Uterus (tissue), 3 donors: ENCODE measurements at regions not wholly inside any gene's neighbourhood (a gene's known extent, or its start where the extent isn't known, plus 50 kb on each side); places are given as distances from the start of the nearest gene placed in this dataset.

ENCODE experiments used
- DNase-seq, 2 donors: peaks; one replicate each; pipeline ENCODE4 v3.0.0-alpha.2; 2019 to 2020
- H3K27ac ChIP-seq, 2 donors: fragments of 200-600 bp; sonication (generic); 1 replicate in 1 of 2; 2 replicates in 1 of 2; pipeline ENCODE4 v1.5.1; 2016 to 2018
- H3K27me3 ChIP-seq, 2 donors: fragments of 200-600 bp; sonication (generic); one replicate each; pipeline ENCODE4 v1.5.1; 2018 to 2019; ENCODE audit warnings: control low read depth in 1 of 2
- H3K36me3 ChIP-seq, 2 donors: fragments of 200-600 bp; sonication (generic); one replicate each; pipeline ENCODE4 v1.5.1; 2019; ENCODE audit warnings: control low read depth in 1 of 2
- H3K4me1 ChIP-seq, 2 donors: fragments of 200-600 bp; sonication (generic); one replicate each; pipeline ENCODE4 v1.5.1; 2018 to 2019; ENCODE audit warnings: control low read depth in 1 of 2
- H3K4me3 ChIP-seq, 2 donors: fragments of 200-600 bp; sonication (generic); 1 replicate in 1 of 2; 2 replicates in 1 of 2; pipeline ENCODE4 v1.5.1; 2018 to 2019; ENCODE audit warnings: mild to moderate bottlenecking in 1 of 2
- H3K9me3 ChIP-seq, 2 donors: fragments of 200-600 bp; sonication (generic); one replicate each; pipeline ENCODE4 v1.5.1; 2019; ENCODE audit warnings: control low read depth in 1 of 2
- POLR2A ChIP-seq, 2 donors: fragments of 450-650 bp; IDR thresholded peaks; one replicate each; pipeline ENCODE4 v1.6.1; 2016; ENCODE audit warnings: antibody characterized with exemption in 2 of 2, mild to moderate bottlenecking in 1 of 2, moderate library complexity in 1 of 2
- intact Hi-C: fragments of 100-400 bp; cut with DNase I; formaldehyde crosslinking; loops from one replicate; pipeline ENCODE4 v1.15.1; 2023; ENCODE audit warnings: low total_unique reads
- TF ChIP-seq, protein P1 (sequence below), 4 experiments: fragments of 200-600 bp in 2 of 4; fragments of 450-650 bp in 2 of 4; sonication (generic) in 2 of 4; IDR thresholded peaks; one replicate each; pipeline ENCODE4 v1.5.1; 2016 to 2019; ENCODE audit warnings: antibody characterized with exemption in 4 of 4, mild to moderate bottlenecking in 2 of 4, moderate library complexity in 1 of 4
- donor health status: DM: yes; HTN: yes; CAD: no.

DNA sequence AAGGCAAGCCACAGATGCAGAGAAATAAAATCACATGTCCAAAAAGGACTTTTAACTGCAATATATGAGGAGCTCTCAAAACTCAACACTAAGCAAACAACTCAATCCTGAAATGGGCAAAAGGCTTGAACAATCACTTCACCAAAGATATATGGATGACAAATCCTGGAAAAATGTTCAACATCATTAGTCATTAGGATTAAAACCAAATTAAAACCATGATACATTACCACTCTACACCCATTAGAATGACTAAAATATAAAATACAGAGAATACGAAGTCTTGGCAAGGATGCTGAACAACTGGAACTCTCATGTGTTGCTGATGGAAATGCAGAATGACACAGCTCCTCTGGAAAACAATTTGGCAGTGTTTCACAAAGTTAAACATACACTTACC, 277.4 kb downstream of the TLE1 start:
- Histone ChIP-seq H3K4me1 (no peaks in the 10 kb centered on the region), H3K27me3 (no peaks in the 10 kb centered on the region), H3K4me3 (no peak overlapping the region), H3K36me3 (no peaks in the 10 kb centered on the region), H3K27ac (no peak overlapping the region), H3K9me3 (no peaks in the 10 kb centered on the region)
- intact Hi-C loops: no loop called here
- TF ChIP-seq POLR2A (IDR thresholded peaks at IDR 0.05): no peak
- TF ChIP-seq, protein P1, sequence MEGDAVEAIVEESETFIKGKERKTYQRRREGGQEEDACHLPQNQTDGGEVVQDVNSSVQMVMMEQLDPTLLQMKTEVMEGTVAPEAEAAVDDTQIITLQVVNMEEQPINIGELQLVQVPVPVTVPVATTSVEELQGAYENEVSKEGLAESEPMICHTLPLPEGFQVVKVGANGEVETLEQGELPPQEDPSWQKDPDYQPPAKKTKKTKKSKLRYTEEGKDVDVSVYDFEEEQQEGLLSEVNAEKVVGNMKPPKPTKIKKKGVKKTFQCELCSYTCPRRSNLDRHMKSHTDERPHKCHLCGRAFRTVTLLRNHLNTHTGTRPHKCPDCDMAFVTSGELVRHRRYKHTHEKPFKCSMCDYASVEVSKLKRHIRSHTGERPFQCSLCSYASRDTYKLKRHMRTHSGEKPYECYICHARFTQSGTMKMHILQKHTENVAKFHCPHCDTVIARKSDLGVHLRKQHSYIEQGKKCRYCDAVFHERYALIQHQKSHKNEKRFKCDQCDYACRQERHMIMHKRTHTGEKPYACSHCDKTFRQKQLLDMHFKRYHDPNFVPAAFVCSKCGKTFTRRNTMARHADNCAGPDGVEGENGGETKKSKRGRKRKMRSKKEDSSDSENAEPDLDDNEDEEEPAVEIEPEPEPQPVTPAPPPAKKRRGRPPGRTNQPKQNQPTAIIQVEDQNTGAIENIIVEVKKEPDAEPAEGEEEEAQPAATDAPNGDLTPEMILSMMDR (IDR thresholded peaks at IDR 0.05): no peak
- no peak for DNase-seq

DNA sequence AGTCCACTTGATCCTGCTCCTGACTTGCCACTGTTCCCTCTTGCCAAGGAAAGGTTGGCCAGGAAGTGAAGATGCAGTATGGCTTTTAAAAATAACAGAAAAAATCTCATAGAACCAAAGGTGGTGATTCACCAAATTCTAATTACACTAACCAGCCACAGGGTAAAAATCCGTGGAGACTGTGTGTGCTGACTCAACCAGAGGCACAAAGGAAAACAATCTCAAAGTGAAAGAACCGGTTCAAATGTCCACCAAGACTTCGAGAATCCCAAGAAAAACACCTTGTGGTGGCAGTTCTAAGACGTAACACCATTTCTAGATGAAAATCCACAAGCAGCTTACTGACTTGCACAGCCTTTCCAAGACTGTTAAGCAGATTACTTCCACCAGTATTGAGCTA, 279.1 kb downstream of the TLE1 start:
- DNase-seq: no peak
- H3K9me3 ChIP-seq: no peaks in the 10 kb centered on the region
- no peak overlapping the region for H3K27ac ChIP-seq
- H3K36me3 ChIP-seq: no peaks in the 10 kb centered on the region
- H3K4me3 ChIP-seq: no peak overlapping the region
- intact Hi-C loops: no loop called here
- H3K27me3 ChIP-seq: no peaks in the 10 kb centered on the region
- no peak for TF ChIP-seq POLR2A (IDR thresholded peaks at IDR 0.05)
- TF ChIP-seq, protein P1 (IDR thresholded peaks at IDR 0.05): no peak
- H3K4me1 ChIP-seq: no peaks in the 10 kb centered on the region

DNA sequence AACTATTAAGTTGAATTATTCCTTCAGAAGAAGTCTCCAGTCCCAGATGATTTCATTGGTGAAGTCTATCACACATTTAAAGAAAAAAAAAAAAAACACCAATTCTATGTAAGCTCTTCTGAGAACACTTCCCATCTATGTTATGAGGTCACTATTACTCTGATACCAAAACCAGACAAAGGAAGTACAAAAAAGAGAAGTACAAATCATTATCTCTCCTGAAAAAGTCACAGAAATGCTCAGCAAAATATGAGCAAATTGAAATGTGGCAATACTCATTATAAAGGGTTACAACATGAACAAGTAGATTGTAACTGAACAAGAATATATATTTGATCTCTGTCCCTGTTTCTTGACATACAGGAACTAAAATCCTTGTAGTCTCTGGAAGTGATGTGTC, 280.4 kb downstream of the TLE1 start:
- no peak for DNase-seq
- Histone ChIP-seq H3K9me3 (no peaks in the 10 kb centered on the region), H3K27ac (no peak overlapping the region), H3K4me3 (no peak overlapping the region), H3K4me1 (no peaks in the 10 kb centered on the region), H3K36me3 (no peaks in the 10 kb centered on the region), H3K27me3 (no peaks in the 10 kb centered on the region)
- intact Hi-C loops: no loop called here
- TF ChIP-seq, protein P1 (IDR thresholded peaks at IDR 0.05): no peak
- no peak for TF ChIP-seq POLR2A (IDR thresholded peaks at IDR 0.05)

DNA sequence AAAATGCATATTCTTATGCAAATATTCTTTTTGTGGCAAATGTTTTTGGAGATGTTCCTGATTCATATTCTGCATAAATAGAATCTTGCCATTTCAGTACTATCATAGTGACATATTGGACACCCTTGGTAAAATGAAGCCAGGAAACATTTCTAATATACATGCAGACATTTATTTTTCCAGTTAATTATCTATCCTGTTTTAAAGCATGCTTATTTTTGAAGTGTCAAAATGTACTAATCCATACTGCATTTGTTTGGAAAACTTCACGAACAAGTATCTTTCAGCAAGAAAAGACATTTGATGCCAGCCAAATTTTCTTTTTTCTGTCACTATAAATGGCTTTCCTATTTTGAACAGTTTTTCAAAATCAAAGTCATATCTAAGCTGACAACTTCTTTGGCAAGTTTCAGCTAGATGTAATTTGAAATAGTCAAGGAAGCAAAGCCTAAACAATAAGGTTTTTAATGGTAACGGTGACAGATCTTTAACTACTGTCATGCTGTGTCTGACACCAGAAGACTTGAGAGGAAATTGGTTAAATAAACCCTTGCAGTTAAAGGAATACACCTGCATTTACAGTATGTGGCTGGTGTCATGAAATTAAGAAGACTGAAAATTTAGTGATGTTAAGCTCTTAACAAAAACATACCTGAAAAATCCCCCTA, 284.3 kb downstream of the TLE1 start:
- Histone ChIP-seq H3K4me1 (no peaks in the 10 kb centered on the region), H3K9me3 (no peaks in the 10 kb centered on the region), H3K36me3 (no peaks in the 10 kb centered on the region), H3K27ac (no peak overlapping the region), H3K4me3 (no peak overlapping the region), H3K27me3 (no peaks in the 10 kb centered on the region)
- no peak for TF ChIP-seq POLR2A (IDR thresholded peaks at IDR 0.05)
- TF ChIP-seq, protein P1 (IDR thresholded peaks at IDR 0.05): no peak
- intact Hi-C loops: no loop called here
- no peak for DNase-seq

DNA sequence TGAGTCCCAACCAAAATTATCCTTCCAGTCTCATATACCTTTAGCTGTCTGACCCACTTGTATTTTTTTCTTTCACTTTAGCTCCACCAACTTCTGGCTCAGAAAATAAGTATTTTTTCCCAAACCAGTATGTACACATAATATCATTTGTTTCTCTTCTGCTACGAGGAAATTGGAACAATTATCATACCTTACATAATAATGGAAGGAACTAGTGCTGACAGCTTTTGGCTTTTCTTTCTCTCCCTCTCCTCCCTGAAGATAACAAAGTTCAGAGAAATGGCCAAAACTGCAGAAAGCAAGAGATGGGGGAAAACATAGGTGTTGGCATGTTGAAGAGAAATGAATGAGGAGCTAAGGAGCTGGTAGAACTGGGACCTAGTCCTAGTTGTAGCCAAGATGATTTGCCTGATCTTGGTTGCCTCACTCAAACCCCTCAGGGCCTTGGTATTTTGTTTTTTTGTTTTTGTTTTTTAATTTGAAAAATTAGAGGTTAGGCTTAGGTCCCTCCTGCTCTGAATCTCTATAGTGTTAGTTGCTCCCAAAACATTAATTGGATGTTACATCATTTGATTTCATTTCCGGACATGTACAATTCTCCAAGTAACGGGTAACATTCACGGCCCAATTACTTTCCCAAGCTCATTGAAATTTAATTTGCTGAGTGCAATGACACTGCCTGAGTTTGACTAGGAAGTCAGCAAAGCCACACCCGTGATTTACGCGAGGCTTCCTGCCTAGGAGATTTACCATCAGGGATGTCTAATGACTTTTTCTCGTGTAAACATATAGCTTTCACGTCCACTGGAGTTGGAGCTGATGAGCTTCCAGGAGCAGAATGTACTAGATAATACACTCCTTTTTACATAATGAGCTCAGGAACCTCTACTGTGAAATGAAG, 291.6 kb downstream of the TLE1 start:
- Histone ChIP-seq H3K27me3 (no peaks in the 10 kb centered on the region), H3K36me3 (no peaks in the 10 kb centered on the region), H3K9me3 (no peaks in the 10 kb centered on the region), H3K4me3 (no peak overlapping the region), H3K4me1 (no peaks in the 10 kb centered on the region), H3K27ac (peak overlapping the region; percentile 81 to 87)
- no peak for DNase-seq
- intact Hi-C loops: no loop called here
- TF ChIP-seq, protein P1 (IDR thresholded peaks at IDR 0.05): no peak
